GM23338 (cell line): ENCODE measurements at regions not wholly inside any gene's neighbourhood (a gene's known extent, or its start where the extent isn't known, plus 50 kb on each side); places are given as distances from the start of the nearest gene placed in this dataset.
A peak's percentile ranks its signal among the peaks of the same experiment; 100 is the strongest.

Source experiments
- ATAC-seq: fragments of 200-7000 bp; cut with Tn5 transposase; 3 replicates; pipeline ENCODE4 v1.9.1; 2020
- DNase-seq: peaks from one replicate; pipeline ENCODE4 v3.0.0-alpha.2; 2015; ENCODE audit warnings: low spot score
- H2AFZ ChIP-seq: fragments of 200-600 bp; sonication (generic); 2 replicates; pipeline ENCODE4 v1.8.0; 2016; ENCODE audit warnings: antibody characterized with exemption, mild to moderate bottlenecking, moderate library complexity
- H3F3A ChIP-seq: fragments of 200-600 bp; sonication (generic); replicated peaks from 2 replicates; pipeline ENCODE4 v1.8.0; 2017; ENCODE audit warnings: antibody characterized with exemption, mixed run types, low read depth
- H3K27ac ChIP-seq: fragments of 200-600 bp; sonication (generic); 2 replicates; pipeline ENCODE4 v1.6.1; 2016; ENCODE audit warnings: low read depth
- H3K27me3 ChIP-seq: fragments of 200-600 bp; sonication (generic); 2 replicates; pipeline ENCODE4 v1.8.0; 2016; ENCODE audit warnings: mild to moderate bottlenecking, mixed run types, moderate library complexity; ENCODE audit not compliant: insufficient read depth
- H3K36me3 ChIP-seq: fragments of 200-600 bp; sonication (generic); 2 replicates; pipeline ENCODE4 v1.8.0; 2016; ENCODE audit warnings: mild to moderate bottlenecking; ENCODE audit not compliant: insufficient read depth
- H3K4me1 ChIP-seq: fragments of 200-600 bp; sonication (generic); 2 replicates; pipeline ENCODE4 v1.8.0; 2016; ENCODE audit warnings: mild to moderate bottlenecking, moderate library complexity; ENCODE audit not compliant: insufficient read depth
- H3K4me2 ChIP-seq: fragments of 200-600 bp; sonication (generic); 2 replicates; pipeline ENCODE4 v1.7.1; 2017; ENCODE audit warnings: mixed run types
- H3K4me3 ChIP-seq: fragments of 200-600 bp; sonication (generic); 2 replicates; pipeline ENCODE4 v1.6.1; 2016; ENCODE audit warnings: mixed run types
- H3K79me2 ChIP-seq: fragments of 200-600 bp; sonication (generic); replicated peaks from 2 replicates; pipeline ENCODE4 v1.8.0; 2017; ENCODE audit warnings: mild to moderate bottlenecking; ENCODE audit not compliant: insufficient read depth
- H3K9me2 ChIP-seq: fragments of 200-600 bp; sonication (generic); 2 replicates; pipeline ENCODE4 v1.8.0; 2017; ENCODE audit not compliant: insufficient read depth
- H4K20me1 ChIP-seq: fragments of 200-600 bp; sonication (generic); replicated peaks from 2 replicates; pipeline ENCODE4 v1.8.0; 2017; ENCODE audit warnings: mild to moderate bottlenecking; ENCODE audit not compliant: insufficient read depth
- H3K27ac Mint-ChIP-seq: 2 replicates; pipeline ENCODE4 v1.8.0; 2020; ENCODE audit warnings: inconsistent platforms, mild to moderate bottlenecking, moderate library complexity, mixed read lengths
- H3K27me3 Mint-ChIP-seq: 3 replicates; pipeline ENCODE4 v1.8.0; 2022; ENCODE audit warnings: low read depth, mild to moderate bottlenecking, moderate library complexity, mixed read lengths, inconsistent platforms; ENCODE audit not compliant: insufficient read depth, poor library complexity
- H3K36me3 Mint-ChIP-seq: 3 replicates; pipeline ENCODE4 v1.8.0; 2021; ENCODE audit warnings: low read depth, mild to moderate bottlenecking, inconsistent platforms, moderate library complexity, mixed read lengths
- H3K4me1 Mint-ChIP-seq: 3 replicates; pipeline ENCODE4 v1.8.0; 2020; ENCODE audit warnings: mild to moderate bottlenecking, inconsistent platforms, mixed read lengths
- H3K4me3 Mint-ChIP-seq: 3 replicates; pipeline ENCODE4 v1.8.0; 2021; ENCODE audit warnings: moderate library complexity, mild to moderate bottlenecking, inconsistent platforms, mixed read lengths
- H3K9me3 Mint-ChIP-seq: 3 replicates; pipeline ENCODE4 v1.8.0; 2020; ENCODE audit warnings: moderate library complexity, mild to moderate bottlenecking, inconsistent platforms, mixed read lengths
- CREB1 ChIP-seq: fragments of 250-450 bp; sonication (Bioruptor Pico); IDR thresholded peaks from 2 replicates; pipeline ENCODE4 v1.5.0; 2020; ENCODE audit warnings: low read depth, mild to moderate bottlenecking, moderate library complexity
- CTCF ChIP-seq, 2 experiments: fragments of 200-600 bp in 1 of 2; sonication (generic) in 1 of 2; conservative IDR thresholded peaks; 2 replicates each; pipeline versions ENCODE4 v1.5.1 to v1.6.1; 2016 to 2017; ENCODE audit warnings: antibody characterized with exemption in 2 of 2, low read depth in 2 of 2, mild to moderate bottlenecking in 2 of 2, moderate library complexity in 1 of 2
- ETS1 ChIP-seq: IDR thresholded peaks from 2 replicates; pipeline ENCODE4 v1.6.1; 2016; ENCODE audit warnings: antibody characterized with exemption
- EZH2 ChIP-seq: fragments of 200-600 bp; sonication (generic); IDR thresholded peaks from one replicate; pipeline ENCODE4 v1.8.0; 2017; ENCODE audit warnings: antibody characterized with exemption, mild to moderate bottlenecking, low read depth; ENCODE audit not compliant: unreplicated experiment
- EZH2phosphoT487 ChIP-seq: fragments of 200-600 bp; sonication (generic); IDR thresholded peaks from one replicate; pipeline ENCODE4 v1.8.1; 2018; ENCODE audit warnings: antibody characterized with exemption; ENCODE audit not compliant: unreplicated experiment
- JUNB ChIP-seq: IDR thresholded peaks from one replicate; pipeline ENCODE4 v1.6.1; 2016; ENCODE audit warnings: antibody characterized with exemption; ENCODE audit not compliant: unreplicated experiment
- NANOG ChIP-seq: IDR thresholded peaks from 2 replicates; pipeline ENCODE4 v1.6.1; 2016; ENCODE audit warnings: antibody characterized with exemption, borderline replicate concordance
- POLR2AphosphoS5 ChIP-seq: IDR thresholded peaks from 2 replicates; pipeline ENCODE4 v1.6.1; 2016; ENCODE audit warnings: antibody characterized with exemption, low read depth
- REST ChIP-seq: IDR thresholded peaks from one replicate; pipeline ENCODE4 v1.6.1; 2018; ENCODE audit warnings: antibody characterized with exemption; ENCODE audit not compliant: unreplicated experiment
- STAT1 ChIP-seq: IDR thresholded peaks from one replicate; pipeline ENCODE4 v1.6.1; 2016; ENCODE audit warnings: antibody characterized with exemption; ENCODE audit not compliant: unreplicated experiment
- ZNF114 ChIP-seq: fragments of 250-450 bp; sonication (Bioruptor Pico); IDR thresholded peaks from 2 replicates; pipeline ENCODE4 v1.5.0; 2020; ENCODE audit warnings: mild to moderate bottlenecking, moderate library complexity
- ZNF331 ChIP-seq: fragments of 250-450 bp; sonication (Bioruptor Pico); IDR thresholded peaks from 2 replicates; pipeline ENCODE4 v1.5.0; 2020; ENCODE audit warnings: low read depth, mild to moderate bottlenecking, moderate library complexity
- ZNF462 ChIP-seq: fragments of 250-450 bp; sonication (Bioruptor Pico); IDR thresholded peaks from 2 replicates; pipeline ENCODE4 v1.5.0; 2020; ENCODE audit warnings: mild to moderate bottlenecking, moderate library complexity

DNA sequence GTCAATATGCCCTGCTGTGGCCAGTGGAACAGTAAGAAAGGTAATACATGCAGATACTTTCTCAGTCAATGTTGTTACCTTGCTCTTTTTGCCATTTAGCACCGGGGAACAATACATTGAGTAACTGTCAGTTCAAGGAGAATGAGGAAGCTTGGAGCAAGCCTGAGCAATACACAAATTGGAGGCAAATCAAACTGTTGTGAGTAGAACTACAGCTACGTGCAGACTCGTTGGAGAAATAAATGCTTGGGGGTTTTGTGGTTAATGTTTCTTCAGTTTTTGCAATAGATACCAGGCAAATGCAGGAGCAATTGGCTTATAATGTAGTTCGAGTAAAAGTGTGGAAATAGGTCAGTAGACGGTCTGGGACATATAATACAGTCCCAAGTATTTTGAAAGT is 587.3 kb upstream of the ROBO1 start:
- Histone ChIP-seq H3K27ac (no peak overlapping the region), H3K79me2 (no peaks in the 10 kb centered on the region), H3K4me1 (no peaks in the 10 kb centered on the region), H3K4me2 (no peak overlapping the region), H3K27me3 (no peaks in the 10 kb centered on the region), H3F3A (no peaks in the 10 kb centered on the region), H3K9me2 (no peaks in the 10 kb centered on the region), H3K4me3 (no peak overlapping the region), H4K20me1 (no peaks in the 10 kb centered on the region), H3K36me3 (no peaks in the 10 kb centered on the region), H2AFZ (no peak overlapping the region)
- Mint-ChIP-seq H3K4me1 (no peaks in the 10 kb centered on the region), H3K27ac (no peak overlapping the region), H3K36me3 (no peaks in the 10 kb centered on the region), H3K27me3 (no peaks in the 10 kb centered on the region), H3K9me3 (no peaks in the 10 kb centered on the region), H3K4me3 (no peak overlapping the region)
- no peak for TF ChIP-seq EZH2
- no peak for TF ChIP-seq ZNF331 (CRISPR knock-in tag)
- TF ChIP-seq EZH2phosphoT487, result no peak
- TF ChIP-seq NANOG, result no peak
- TF ChIP-seq JUNB, result no peak
- no peak for TF ChIP-seq CREB1 (CRISPR knock-in tag)
- no peak for TF ChIP-seq ETS1
- TF ChIP-seq REST, result no peak
- TF ChIP-seq POLR2AphosphoS5, result no peak
- TF ChIP-seq STAT1, result no peak
- no peak for TF ChIP-seq CTCF (conservative IDR thresholded peaks at IDR 0.05; ENCODE audit: low read depth in 2 of 2)
- no peak for TF ChIP-seq ZNF462
- no peak for TF ChIP-seq ZNF114
- no peak for ATAC-seq
- DNase-seq, result peak; percentile 1
